ENCODE measurements at regions not wholly inside any gene's neighbourhood (a gene's known extent, or its start where the extent isn't known, plus 50 kb on each side); places are given as distances from the start of the nearest gene placed in this dataset.
"Not testable (repeated sequence)": the region's sequence is repeated elsewhere in the genome, so short reads cannot be mapped to it uniquely, and the experiment has no call there.

DNA sequence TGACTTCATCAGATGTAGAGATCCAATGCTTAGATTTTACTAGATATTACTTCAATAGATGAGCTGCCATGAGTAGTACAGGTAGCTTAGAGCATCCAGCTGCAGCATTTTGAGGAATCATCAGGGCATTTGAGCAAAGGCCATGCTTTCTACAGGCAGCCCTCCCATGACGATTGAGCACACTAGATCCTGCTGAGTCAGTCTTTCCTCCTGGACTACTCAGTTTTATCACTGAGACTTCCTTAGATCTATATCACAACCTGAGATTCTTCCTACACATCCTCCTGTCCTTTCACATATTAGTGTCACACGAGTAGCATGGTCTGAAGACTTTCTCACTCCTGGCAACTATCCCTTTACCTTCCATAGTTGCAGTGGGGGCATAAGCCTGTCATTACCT, 1401.8 kb downstream of the FSCB start:
- H3K9me3 ChIP-seq, result no peaks in the 10 kb centered on the region
- ATAC-seq (no peak), FAIRE-seq (no peak), DNase-seq (no peak)
- intact Hi-C loops (cut with DNase I), result no loop called here
- no peak overlapping the region for H3K4me3 ChIP-seq
- H3K4me1 ChIP-seq, result no peaks in the 10 kb centered on the region
- TF ChIP-seq CTCF (IDR thresholded peaks at IDR 0.05), result no peak
- no peaks in the 10 kb centered on the region for H3K27me3 ChIP-seq
- no peaks in the 10 kb centered on the region for H3K36me3 ChIP-seq
- WGBS, 2 donors, result 37 to 59% methylated on average over 2 of the region's 2 CpGs
- H3K27ac ChIP-seq, result no peak overlapping the region

GRCh38 chr14:43090380-43090779, 1416.7 kb downstream of the FSCB start:
- ATAC-seq (no peak), DNase-seq (no peak), FAIRE-seq (no peak)
- no peak overlapping the region for H3K4me3 ChIP-seq
- no peak overlapping the region for H3K27ac ChIP-seq
- H3K36me3 ChIP-seq, result no peaks in the 10 kb centered on the region
- WGBS, 2 donors, result 84 to 89% methylated on average over 1 of the region's 1 CpG
- intact Hi-C loops (cut with DNase I), result no loop called here
- no peak for TF ChIP-seq CTCF (IDR thresholded peaks at IDR 0.05)
- H3K9me3 ChIP-seq, result no peaks in the 10 kb centered on the region
- H3K4me1 ChIP-seq, result no peaks in the 10 kb centered on the region
- no peaks in the 10 kb centered on the region for H3K27me3 ChIP-seq

- no peak overlapping the region for H3K27ac ChIP-seq
- DNase-seq, result no peak
- no peaks in the 10 kb centered on the region for H3K36me3 ChIP-seq
- no peak for FAIRE-seq
- H3K4me3 ChIP-seq, result no peak overlapping the region
- no peaks in the 10 kb centered on the region for H3K27me3 ChIP-seq
- WGBS, 2 donors, result 35 to 43% methylated on average over 2 of the region's 2 CpGs
- no peak for TF ChIP-seq CTCF (IDR thresholded peaks at IDR 0.05)
- H3K9me3 ChIP-seq, result no peaks in the 10 kb centered on the region
- no peak for ATAC-seq
- intact Hi-C loops (cut with DNase I), result no loop called here
- no peaks in the 10 kb centered on the region for H3K4me1 ChIP-seq
These were observed 1419.4 kb downstream of the FSCB start for GRCh38 chr14:43087666-43088065.

GRCh38 chr14:43085819-43086218, 1421.3 kb downstream of the FSCB start:
- Histone ChIP-seq H3K9me3 (no peaks in the 10 kb centered on the region), H3K36me3 (no peaks in the 10 kb centered on the region), H3K27ac (no peak overlapping the region), H3K27me3 (no peaks in the 10 kb centered on the region), H3K4me1 (no peaks in the 10 kb centered on the region), H3K4me3 (no peak overlapping the region)
- no peak for FAIRE-seq
- ATAC-seq, result no peak
- intact Hi-C loops (cut with DNase I), result no loop called here
- no peak for DNase-seq
- 50 to 80% methylated on average over 1 of the region's 1 CpG for WGBS, 2 donors
- TF ChIP-seq CTCF (IDR thresholded peaks at IDR 0.05), result no peak

DNA sequence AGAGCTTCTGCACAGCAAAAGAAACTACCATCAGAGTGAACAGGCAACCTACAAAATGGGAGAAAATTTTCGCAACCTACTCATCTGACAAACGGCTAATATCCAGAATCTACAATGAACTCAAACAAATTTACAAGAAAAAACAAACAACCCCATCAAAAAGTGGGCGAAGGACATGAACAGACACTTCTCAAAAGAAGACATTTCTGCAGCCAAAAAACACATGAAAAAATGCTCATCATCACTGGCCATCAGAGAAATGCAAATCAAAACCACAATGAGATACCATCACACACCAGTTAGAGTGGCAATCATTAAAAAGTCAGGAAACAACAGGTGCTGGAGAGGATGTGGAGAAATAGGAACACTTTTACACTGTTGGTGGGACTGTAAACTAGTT, 1439.7 kb downstream of the FSCB start:
- H3K27me3 ChIP-seq; H3K4me3 ChIP-seq; H3K9me3 ChIP-seq; FAIRE-seq; H3K27ac ChIP-seq; H3K36me3 ChIP-seq; ATAC-seq; DNase-seq; intact Hi-C loops (cut with DNase I); H3K4me1 ChIP-seq: not testable (repeated sequence)
- WGBS, 2 donors, result 61 to 77% methylated on average over 1 to 2 of the region's 3 CpGs

- no peak for ATAC-seq
- 16 to 29% methylated on average over 1 of the region's 1 CpG for WGBS, 2 donors
- DNase-seq, result no peak
- Histone ChIP-seq H3K36me3 (no peaks in the 10 kb centered on the region), H3K27me3 (no peaks in the 10 kb centered on the region), H3K4me1 (no peaks in the 10 kb centered on the region), H3K4me3 (no peak overlapping the region), H3K9me3 (no peaks in the 10 kb centered on the region), H3K27ac (no peak overlapping the region)
- intact Hi-C loops (cut with DNase I), result no loop called here
- no peak for FAIRE-seq
- no peak for TF ChIP-seq CTCF (IDR thresholded peaks at IDR 0.05)
These were observed 1449.4 kb downstream of the LRFN5 start for GRCh38 chr14:43056106-43056505.

All from pancreas (tissue), 10 donors.